Loucy (cell line): ENCODE measurements at regions not wholly inside any gene's neighbourhood (a gene's known extent, or its start where the extent isn't known, plus 50 kb on each side); places are given as distances from the start of the nearest gene placed in this dataset.

Source experiments
- H2AFZ ChIP-seq: fragments of 200-600 bp; sonication (generic); 2 replicates; pipeline ENCODE4 v1.6.0; 2016; ENCODE audit warnings: antibody characterized with exemption, mild to moderate bottlenecking, low read length, moderate library complexity
- H3F3A ChIP-seq: fragments of 200-600 bp; 2 replicates; pipeline ENCODE4 v1.6.0; 2016; ENCODE audit warnings: antibody characterized with exemption, low read depth, mild to moderate bottlenecking
- H3K27me3 ChIP-seq: fragments of 200-600 bp; sonication (generic); 2 replicates; pipeline ENCODE4 v1.6.1; 2014; ENCODE audit warnings: low read length, mild to moderate bottlenecking; ENCODE audit not compliant: insufficient read depth, poor library complexity, severe bottlenecking
- H3K36me3 ChIP-seq: fragments of 200-600 bp; sonication (generic); 2 replicates; pipeline ENCODE4 v1.6.1; 2016; ENCODE audit warnings: low read length; ENCODE audit not compliant: insufficient read depth
- H3K4me1 ChIP-seq: fragments of 200-600 bp; sonication (generic); 2 replicates; pipeline ENCODE4 v1.5.1; 2014; ENCODE audit warnings: low read length, mild to moderate bottlenecking; ENCODE audit not compliant: insufficient read depth, poor library complexity, severe bottlenecking
- H3K4me2 ChIP-seq: fragments of 200-600 bp; sonication (generic); 2 replicates; pipeline ENCODE4 v1.6.0; 2014; ENCODE audit warnings: antibody characterized with exemption, low read length, low read depth, mild to moderate bottlenecking; ENCODE audit not compliant: poor library complexity, severe bottlenecking
- H3K4me3 ChIP-seq: fragments of 200-600 bp; sonication (generic); 2 replicates; pipeline ENCODE4 v1.5.1; 2014; ENCODE audit warnings: low read length, mild to moderate bottlenecking, mixed read lengths; ENCODE audit not compliant: poor library complexity, severe bottlenecking
- H3K79me2 ChIP-seq: fragments of 200-600 bp; sonication (generic); 2 replicates; pipeline ENCODE4 v1.6.1; 2014; ENCODE audit warnings: low read length; ENCODE audit not compliant: insufficient read depth
- H3K9ac ChIP-seq: fragments of 200-600 bp; sonication (generic); 2 replicates; pipeline ENCODE4 v1.6.0; 2014; ENCODE audit warnings: mild to moderate bottlenecking, low read depth, low read length, moderate library complexity; ENCODE audit not compliant: poor library complexity, severe bottlenecking
- H3K9me2 ChIP-seq: fragments of 200-600 bp; sonication (generic); replicated peaks from 2 replicates; pipeline ENCODE4 v1.6.1; 2016; ENCODE audit warnings: low read depth, low read length, mixed read lengths
- H3K9me3 ChIP-seq: fragments of 200-600 bp; sonication (generic); 2 replicates; pipeline ENCODE4 v1.6.1; 2014; ENCODE audit warnings: mild to moderate bottlenecking, antibody characterized with exemption, low read length, low read depth; ENCODE audit not compliant: insufficient read depth
- H4K20me1 ChIP-seq: fragments of 200-600 bp; sonication (generic); 2 replicates; pipeline ENCODE4 v1.6.0; 2014; ENCODE audit warnings: antibody characterized with exemption, low read length, mild to moderate bottlenecking; ENCODE audit not compliant: insufficient read depth, poor library complexity, severe bottlenecking
- EZH2phosphoT487 ChIP-seq: fragments of 200-600 bp; IDR thresholded peaks from 2 replicates; pipeline ENCODE4 v1.6.1; 2018; ENCODE audit warnings: antibody characterized with exemption, mild to moderate bottlenecking, moderate library complexity, borderline replicate concordance
- TF ChIP-seq, protein P1 (sequence below): fragments of 200-600 bp; sonication (generic); conservative IDR thresholded peaks from 2 replicates; pipeline ENCODE4 v1.5.1; 2014; ENCODE audit warnings: mild to moderate bottlenecking, antibody characterized with exemption, low read length

DNA sequence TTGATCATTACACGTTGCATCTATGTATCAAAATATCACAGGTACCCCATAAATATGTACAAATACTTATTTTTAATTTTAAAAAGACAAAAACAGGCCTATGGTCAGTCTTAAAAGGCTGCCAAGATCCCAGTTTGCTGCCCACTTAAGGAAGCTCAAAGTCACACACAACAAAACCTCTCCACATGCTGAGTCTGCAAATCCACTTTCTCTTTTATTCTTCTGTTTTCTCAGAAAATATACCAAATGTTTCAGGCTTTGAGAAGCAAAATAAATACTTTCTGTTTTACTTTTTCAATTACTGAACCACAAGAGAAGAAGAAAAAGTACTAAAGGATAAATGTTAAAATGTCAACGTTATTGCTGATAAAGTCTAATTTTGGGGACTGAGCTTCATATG lies 107.8 kb upstream of the MANEA start:
- TF ChIP-seq, protein P1, sequence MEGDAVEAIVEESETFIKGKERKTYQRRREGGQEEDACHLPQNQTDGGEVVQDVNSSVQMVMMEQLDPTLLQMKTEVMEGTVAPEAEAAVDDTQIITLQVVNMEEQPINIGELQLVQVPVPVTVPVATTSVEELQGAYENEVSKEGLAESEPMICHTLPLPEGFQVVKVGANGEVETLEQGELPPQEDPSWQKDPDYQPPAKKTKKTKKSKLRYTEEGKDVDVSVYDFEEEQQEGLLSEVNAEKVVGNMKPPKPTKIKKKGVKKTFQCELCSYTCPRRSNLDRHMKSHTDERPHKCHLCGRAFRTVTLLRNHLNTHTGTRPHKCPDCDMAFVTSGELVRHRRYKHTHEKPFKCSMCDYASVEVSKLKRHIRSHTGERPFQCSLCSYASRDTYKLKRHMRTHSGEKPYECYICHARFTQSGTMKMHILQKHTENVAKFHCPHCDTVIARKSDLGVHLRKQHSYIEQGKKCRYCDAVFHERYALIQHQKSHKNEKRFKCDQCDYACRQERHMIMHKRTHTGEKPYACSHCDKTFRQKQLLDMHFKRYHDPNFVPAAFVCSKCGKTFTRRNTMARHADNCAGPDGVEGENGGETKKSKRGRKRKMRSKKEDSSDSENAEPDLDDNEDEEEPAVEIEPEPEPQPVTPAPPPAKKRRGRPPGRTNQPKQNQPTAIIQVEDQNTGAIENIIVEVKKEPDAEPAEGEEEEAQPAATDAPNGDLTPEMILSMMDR: no peak
- TF ChIP-seq EZH2phosphoT487: no peak
- H2AFZ ChIP-seq: no peak overlapping the region
- no peaks in the 10 kb centered on the region for H3F3A ChIP-seq
- H3K4me2 ChIP-seq: no peak overlapping the region
- no peak overlapping the region for H3K4me3 ChIP-seq
- H3K79me2 ChIP-seq: no peaks in the 10 kb centered on the region
- H3K36me3 ChIP-seq: no peaks in the 10 kb centered on the region
- no peaks in the 10 kb centered on the region for H3K9me3 ChIP-seq
- H3K9ac ChIP-seq: no peak overlapping the region
- no peaks in the 10 kb centered on the region for H4K20me1 ChIP-seq
- H3K27me3 ChIP-seq: no peaks in the 10 kb centered on the region
- H3K4me1 ChIP-seq: no peaks in the 10 kb centered on the region
- H3K9me2 ChIP-seq: no peaks in the 10 kb centered on the region

- H3K9me2 ChIP-seq: no peaks in the 10 kb centered on the region
- H3K36me3 ChIP-seq: no peaks in the 10 kb centered on the region
- no peaks in the 10 kb centered on the region for H3F3A ChIP-seq
- H3K4me3 ChIP-seq: no peak overlapping the region
- H3K79me2 ChIP-seq: no peaks in the 10 kb centered on the region
- H2AFZ ChIP-seq: no peak overlapping the region
- H4K20me1 ChIP-seq: no peaks in the 10 kb centered on the region
- no peaks in the 10 kb centered on the region for H3K27me3 ChIP-seq
- H3K4me2 ChIP-seq: no peak overlapping the region
- no peak overlapping the region for H3K9ac ChIP-seq
- TF ChIP-seq EZH2phosphoT487: no peak
- TF ChIP-seq, protein P1: no peak
- no peaks in the 10 kb centered on the region for H3K9me3 ChIP-seq
- no peaks in the 10 kb centered on the region for H3K4me1 ChIP-seq
These were observed 98.4 kb upstream of the MANEA start for GRCh38 chr6:95478941-95479340.

- no peak overlapping the region for H2AFZ ChIP-seq
- H3K27me3 ChIP-seq: no peaks in the 10 kb centered on the region
- no peaks in the 10 kb centered on the region for H3K4me1 ChIP-seq
- H3K9me3 ChIP-seq: no peaks in the 10 kb centered on the region
- H3K79me2 ChIP-seq: no peaks in the 10 kb centered on the region
- H3K4me3 ChIP-seq: no peak overlapping the region
- no peak overlapping the region for H3K4me2 ChIP-seq
- no peaks in the 10 kb centered on the region for H3K36me3 ChIP-seq
- no peaks in the 10 kb centered on the region for H3K9me2 ChIP-seq
- H3F3A ChIP-seq: no peaks in the 10 kb centered on the region
- TF ChIP-seq EZH2phosphoT487: no peak
- TF ChIP-seq, protein P1: no peak
- H3K9ac ChIP-seq: no peak overlapping the region
- no peaks in the 10 kb centered on the region for H4K20me1 ChIP-seq
These were observed 89.5 kb upstream of the MANEA start for GRCh38 chr6:95487817-95488216.
